GM12892 (cell line): ENCODE measurements at regions not wholly inside any gene's neighbourhood (a gene's known extent, or its start where the extent isn't known, plus 50 kb on each side); places are given as distances from the start of the nearest gene placed in this dataset.

Experiments
- DNase-seq: peaks from one replicate; pipeline ENCODE4 v3.0.0; 2011; ENCODE audit not compliant: insufficient read length
- FAIRE-seq: peaks from 2 replicates; lab custom pipeline; 2011; peaks lifted over from hg19 to GRCh38; lab: Jason Lieb, UNC
- POLR2A ChIP-seq: IDR thresholded peaks from 2 replicates; pipeline ENCODE4 v1.6.1; 2011; ENCODE audit warnings: low read depth, low read length, control low read depth
- POLR2AphosphoS5 ChIP-seq: IDR thresholded peaks from 2 replicates; pipeline ENCODE4 v1.6.1; 2011; ENCODE audit warnings: low read depth, low read length, control low read depth
- TAF1 ChIP-seq: IDR thresholded peaks from 2 replicates; pipeline ENCODE4 v1.6.1; 2011; ENCODE audit warnings: low read depth, mild to moderate bottlenecking, control low read depth, low read length, borderline replicate concordance

DNA sequence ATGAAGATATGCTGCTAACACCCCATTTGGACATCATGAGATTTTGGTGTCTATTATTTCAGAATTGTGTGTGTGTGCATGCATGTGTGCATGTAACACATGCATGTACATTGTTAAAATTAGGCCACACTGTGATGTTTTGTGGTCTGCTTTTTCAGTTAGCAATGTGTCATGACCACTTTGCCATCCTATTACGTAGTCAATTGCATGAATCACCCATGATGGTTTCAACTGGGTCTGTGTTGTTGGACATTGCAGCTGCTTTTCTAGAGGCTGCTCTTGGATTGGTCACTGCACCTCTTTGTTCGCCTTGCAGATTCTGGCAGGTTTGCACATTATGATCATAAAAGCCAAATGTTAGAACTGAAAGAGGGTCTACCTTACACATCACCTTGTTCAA, 101.0 kb upstream of the THBS1 start:
- no peak for FAIRE-seq

DNA sequence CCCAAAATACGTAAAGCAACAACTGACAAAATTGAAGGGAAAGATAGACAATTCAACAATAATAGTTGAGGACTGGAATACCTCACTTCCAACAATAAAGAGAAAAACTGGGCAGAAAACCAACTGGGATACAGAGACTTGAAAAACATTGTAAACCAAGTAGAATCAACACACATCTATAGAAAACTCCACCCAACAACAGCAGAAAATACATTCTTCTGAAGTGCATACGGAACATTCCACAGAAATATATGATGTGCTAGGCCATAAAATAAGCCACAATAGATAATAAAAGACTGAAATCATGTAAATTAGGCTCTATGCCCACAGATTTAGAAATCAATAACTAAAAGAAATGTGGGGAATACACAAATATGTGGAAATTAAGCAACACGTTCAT, 98.4 kb upstream of the THBS1 start:
- DNase-seq (no peak), FAIRE-seq (no peak)
- no peak for TF ChIP-seq TAF1

More for the DNA sequence above, 101.0 kb upstream of the THBS1 start:
- no peak for TF ChIP-seq POLR2A
- no peak for TF ChIP-seq POLR2AphosphoS5
- no peak for TF ChIP-seq TAF1
- no peak for DNase-seq

DNA sequence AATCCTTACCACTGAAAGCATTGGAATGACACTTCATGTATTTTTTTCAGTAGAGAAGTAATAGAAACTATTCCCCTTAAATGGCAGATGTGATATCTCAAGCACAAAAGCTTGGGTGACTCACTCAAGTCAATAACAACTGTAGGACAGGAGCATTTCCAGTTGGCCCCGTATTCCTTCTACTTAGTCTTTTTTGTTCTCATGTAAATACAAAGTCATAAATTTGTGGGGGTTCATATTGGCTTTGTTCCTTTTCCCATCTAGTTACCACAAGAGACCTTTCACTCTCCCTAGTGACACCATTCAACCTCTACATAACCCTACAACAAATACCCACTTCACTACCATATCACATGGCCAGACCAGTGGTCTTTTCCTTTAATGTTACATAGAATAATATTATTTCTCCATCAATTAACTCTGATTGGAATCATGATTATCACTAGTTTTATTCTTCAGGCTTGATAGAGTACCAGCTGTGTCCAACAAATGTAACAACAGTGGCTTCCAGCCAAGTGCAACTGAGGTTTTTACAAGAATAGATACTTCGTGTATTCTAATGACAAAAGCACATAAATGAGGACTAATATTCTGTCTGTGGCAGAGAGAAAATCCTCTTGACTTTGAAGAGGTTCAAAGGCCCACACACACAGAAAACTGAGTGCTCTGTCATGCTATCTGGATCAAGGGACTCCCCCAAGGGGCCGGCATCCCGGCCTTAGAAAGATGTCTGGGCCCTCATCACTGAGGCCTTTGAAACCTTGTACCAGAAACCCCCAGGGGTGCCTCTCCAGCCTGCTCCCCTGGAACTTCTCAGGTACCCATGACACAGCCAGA, 94.0 kb upstream of the THBS1 start:
- FAIRE-seq (no peak), DNase-seq (no peak)
- TF ChIP-seq POLR2A = no peak
- no peak for TF ChIP-seq POLR2AphosphoS5
- TF ChIP-seq TAF1 = no peak

DNA sequence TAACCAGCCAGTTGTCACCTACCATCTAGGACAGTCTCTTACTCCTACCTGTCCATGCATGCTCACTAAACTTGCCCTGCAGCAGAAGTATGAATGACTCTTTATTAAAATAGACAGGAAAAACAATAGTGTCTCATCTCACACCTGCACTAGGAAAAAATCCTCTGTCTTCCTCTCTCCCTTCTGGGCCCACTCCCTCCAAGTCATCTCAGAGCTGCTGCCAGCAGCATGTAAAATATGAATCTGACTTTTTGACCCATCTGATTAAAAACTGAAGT, 93.5 kb upstream of the THBS1 start:
- DNase-seq (no peak), FAIRE-seq (no peak)
- TF ChIP-seq POLR2AphosphoS5 = no peak
- no peak for TF ChIP-seq TAF1
- no peak for TF ChIP-seq POLR2A

DNA sequence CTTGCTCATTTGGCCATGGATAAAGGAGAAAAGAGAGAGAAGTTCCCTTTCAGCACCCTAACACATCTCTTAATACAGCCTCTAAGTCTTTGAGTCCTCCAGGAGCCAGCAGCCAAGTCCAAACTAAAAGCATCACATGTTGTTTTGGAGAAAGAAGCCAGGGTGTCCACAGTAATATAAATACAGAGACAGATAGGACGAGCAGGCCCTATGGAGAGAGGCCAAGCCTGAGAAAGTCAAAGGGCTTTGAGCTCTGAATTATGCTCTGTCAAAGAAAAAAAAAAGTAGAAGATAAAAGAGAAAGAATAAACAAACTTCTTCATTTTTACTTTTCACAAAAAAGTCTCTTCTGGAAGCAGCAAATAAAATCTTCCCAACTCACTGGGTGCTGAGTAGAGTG, 92.4 kb upstream of the THBS1 start:
- FAIRE-seq = no peak
- no peak for TF ChIP-seq POLR2AphosphoS5
- no peak for TF ChIP-seq TAF1
- no peak for TF ChIP-seq POLR2A

DNA sequence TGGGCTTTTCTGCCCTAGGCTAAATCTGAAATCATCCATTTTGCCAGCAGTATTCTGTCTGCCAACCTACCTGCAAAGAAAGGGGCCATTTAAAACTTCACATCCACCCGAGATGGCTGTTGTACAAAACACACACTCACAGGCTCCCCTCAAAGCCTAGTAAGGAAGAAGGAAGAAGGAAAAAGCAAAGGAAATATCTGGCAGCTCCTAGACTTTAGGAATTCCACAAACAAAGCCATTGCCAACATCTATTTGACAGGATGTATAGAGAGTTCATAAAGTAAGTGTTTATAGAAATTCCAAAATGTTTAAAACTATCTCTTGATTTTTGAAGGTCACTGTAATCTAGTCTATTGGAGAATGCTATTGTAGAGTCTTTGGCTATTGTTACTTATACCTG, 91.9 kb upstream of the THBS1 start:
- DNase-seq (no peak), FAIRE-seq (no peak)
- TF ChIP-seq POLR2A = no peak

More for the DNA sequence above, 92.4 kb upstream of the THBS1 start:
- no peak for DNase-seq

DNA sequence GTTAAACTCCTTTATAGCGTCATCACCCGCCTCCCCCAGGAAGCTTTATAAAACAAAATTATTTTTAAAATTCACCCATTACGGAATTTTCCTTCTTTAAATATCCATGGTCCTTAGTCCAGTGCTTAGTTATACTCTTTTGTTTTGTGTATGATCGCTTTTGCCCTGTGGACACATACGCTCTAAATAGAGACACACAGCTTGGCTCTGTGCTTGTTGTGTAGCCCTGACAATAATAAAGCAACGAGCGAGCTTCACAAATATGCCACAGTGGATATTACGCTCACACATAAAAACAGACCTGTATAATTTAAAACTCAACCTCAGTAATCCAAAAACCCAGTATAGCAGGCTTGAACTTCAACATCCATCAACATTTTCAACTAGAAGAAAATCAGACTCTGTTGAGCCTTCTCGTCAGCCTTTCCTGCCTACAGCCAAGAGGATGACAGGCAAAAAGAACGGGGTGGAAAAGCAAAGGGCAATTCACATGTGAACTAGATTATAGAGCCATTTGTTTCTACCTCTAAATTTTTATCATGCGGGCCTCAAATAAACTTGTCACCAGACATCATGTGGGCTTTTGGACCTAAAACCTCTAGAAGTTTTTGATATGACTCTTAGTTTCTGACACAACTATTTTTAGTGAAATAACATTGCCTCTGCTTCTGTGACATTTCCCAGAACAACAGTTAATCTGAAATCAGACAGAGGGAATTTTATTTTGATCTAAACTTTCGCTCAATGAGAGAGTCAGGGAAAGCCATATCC, 89.6 kb upstream of the THBS1 start:
- TF ChIP-seq POLR2A (no peak), POLR2AphosphoS5 (no peak), TAF1 (no peak)
- FAIRE-seq = peak; percentile 48
- DNase-seq = no peak

DNA sequence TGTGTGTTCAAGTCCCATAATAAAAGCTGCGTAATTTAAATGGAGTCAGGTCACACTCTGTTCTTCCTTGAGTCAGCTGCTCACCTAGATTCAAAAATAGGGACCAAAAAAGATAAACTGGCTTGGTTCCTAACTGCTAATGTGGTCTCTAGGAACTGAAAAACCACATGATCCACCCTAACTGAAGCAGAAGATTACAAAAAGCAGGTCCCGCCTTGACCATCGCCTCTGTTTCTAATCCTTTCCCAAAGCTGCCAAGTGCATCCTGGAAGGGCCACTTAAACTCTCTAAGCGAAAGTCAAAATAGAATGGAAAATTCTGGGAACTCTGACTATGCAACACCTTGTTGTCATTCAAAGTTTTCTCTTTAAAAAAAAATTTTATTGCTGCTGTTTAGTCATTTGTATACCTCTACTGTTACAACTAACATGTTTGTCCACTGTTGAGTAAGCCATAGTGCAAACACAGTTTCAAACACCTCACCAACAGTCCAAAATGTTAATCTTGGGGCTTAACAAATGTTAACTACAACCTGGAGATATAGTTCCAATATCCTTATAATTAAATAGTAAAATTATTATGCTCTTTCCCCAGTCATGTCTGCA, 88.9 kb upstream of the THBS1 start:
- FAIRE-seq (no peak), DNase-seq (no peak)
- TF ChIP-seq POLR2AphosphoS5 (no peak), TAF1 (no peak)

DNA sequence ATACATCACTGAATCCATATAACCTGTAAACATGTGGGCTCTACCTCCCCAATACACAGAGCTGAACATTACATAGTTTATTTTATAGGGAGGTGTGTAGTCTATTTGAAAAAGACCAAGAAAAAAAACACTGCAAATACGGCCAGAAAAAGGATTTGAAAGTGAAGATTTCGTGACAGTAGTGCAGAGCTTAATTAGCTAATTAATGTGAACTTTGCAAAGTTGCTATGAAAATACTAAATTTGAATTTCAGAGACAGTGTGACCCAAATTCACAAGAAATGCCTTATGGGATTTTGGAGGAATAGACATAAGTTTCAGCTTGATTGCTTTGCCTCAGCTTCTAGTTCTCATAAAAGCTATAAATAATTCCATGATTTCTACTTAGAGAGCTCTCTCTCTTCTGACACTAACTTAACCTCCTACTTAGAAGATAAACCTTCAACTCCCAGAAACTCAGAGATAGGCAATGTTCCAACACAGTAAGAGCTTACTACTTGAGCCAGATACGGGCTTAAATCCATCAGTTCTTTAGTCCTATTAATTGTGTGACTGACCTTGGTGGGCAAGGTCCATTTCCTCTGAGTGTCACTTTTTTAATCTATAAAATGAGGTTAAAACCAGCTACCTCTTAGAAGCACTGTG, 87.3 kb upstream of the THBS1 start:
- FAIRE-seq = no peak
- no peak for TF ChIP-seq TAF1
- TF ChIP-seq POLR2AphosphoS5 = no peak
- TF ChIP-seq POLR2A = no peak

DNA sequence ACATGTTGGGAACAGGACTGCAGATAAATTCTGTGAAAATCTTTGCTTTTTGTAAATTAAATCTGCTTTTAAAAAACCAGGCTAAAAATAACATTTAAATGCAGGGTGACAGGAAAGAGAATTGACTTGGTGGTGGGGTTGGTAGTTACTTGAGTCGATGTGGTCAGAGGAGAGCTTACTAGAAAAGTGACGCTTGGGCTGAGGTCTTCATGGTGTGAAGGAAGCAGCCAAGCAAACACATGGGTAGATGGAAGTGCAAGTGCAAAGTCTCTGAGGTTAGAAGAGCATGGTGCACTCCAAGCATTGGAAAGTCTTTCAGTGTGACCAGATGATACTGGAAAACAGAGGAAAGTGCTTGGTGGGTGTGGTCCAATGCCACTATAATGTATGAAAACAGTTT, 86.4 kb upstream of the THBS1 start:
- no peak for DNase-seq
- TF ChIP-seq POLR2AphosphoS5 = no peak
- TF ChIP-seq POLR2A = no peak
- no peak for TF ChIP-seq TAF1
- FAIRE-seq = no peak

More for the DNA sequence above, 87.3 kb upstream of the THBS1 start:
- DNase-seq = no peak
